ENCODE measurements at regions not wholly inside any gene's neighbourhood (a gene's known extent, or its start where the extent isn't known, plus 50 kb on each side); places are given as distances from the start of the nearest gene placed in this dataset.

- no peak for TF ChIP-seq CTCF (conservative IDR thresholded peaks at IDR 0.05 in 1 of 2, IDR thresholded peaks at IDR 0.05 in 1 of 2; ENCODE audit: low read depth in 1 of 2, low read length in 2 of 2)
- no peak for TF ChIP-seq EZH2 (IDR thresholded peaks at IDR 0.05; ENCODE audit: low read length, missing control alignments)
Measured at GRCh38 chrX:141314441-141314840, 72.1 kb upstream of the SPANXC start.
